ENCODE measurements at regions not wholly inside any gene's neighbourhood (a gene's known extent, or its start where the extent isn't known, plus 50 kb on each side); places are given as distances from the start of the nearest gene placed in this dataset.

GRCh38 chr12:17344649-17345048 is 738.7 kb upstream of the LMO3 start:
- Histone ChIP-seq H3K36me3 (ENCODE audit: control insufficient read depth, insufficient read depth, low read length) (no peaks in the 10 kb centered on the region), H3K4me1 (ENCODE audit: control insufficient read depth, insufficient read depth, low read length) (no peaks in the 10 kb centered on the region), H3K4me3 (ENCODE audit: low read depth, low read length) (no peak overlapping the region), H3K27ac (ENCODE audit: low read depth, low read length) (no peak overlapping the region), H3K9me3 (ENCODE audit: control insufficient read depth, insufficient read depth, low read length) (no peaks in the 10 kb centered on the region), H3K27me3 (ENCODE audit: control insufficient read depth, insufficient read depth, low read length) (no peaks in the 10 kb centered on the region)
- 71% methylated on average over 1 of the region's 1 CpG for WGBS (ENCODE audit: insufficient coverage)
- no peak for DNase-seq (ENCODE audit: low read depth in 4 of 6, low spot score in 6 of 6)

DNA sequence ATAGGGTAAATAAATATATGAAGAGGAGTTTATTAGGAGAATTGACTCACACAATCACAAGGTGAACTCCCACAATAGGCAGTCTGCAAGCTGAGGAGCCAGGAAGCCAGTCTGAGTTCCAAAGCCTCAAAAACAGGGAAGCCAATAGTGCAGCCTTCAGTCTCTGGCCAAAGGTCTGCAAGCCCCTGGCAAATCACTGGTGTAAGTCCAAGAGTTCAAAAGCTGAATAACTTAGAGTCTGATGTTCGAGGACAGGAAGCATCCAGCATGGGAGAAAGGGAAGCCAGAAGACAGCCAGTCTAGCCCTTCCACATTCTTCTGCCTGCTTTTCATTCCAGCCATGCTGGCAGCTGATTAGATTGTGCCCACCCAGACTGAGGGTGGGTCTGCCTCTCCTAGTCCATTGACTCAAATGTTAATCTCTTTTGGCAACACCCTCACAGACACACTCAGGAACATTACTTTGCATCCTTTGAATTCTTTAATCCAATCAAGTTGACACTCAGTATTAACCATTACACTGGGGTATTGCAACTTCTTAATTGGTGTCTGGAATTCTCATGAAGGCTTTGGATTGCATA is 736.5 kb upstream of the LMO3 start:
- Histone ChIP-seq H3K27me3 (ENCODE audit: control insufficient read depth, insufficient read depth, low read length) (no peaks in the 10 kb centered on the region), H3K4me3 (ENCODE audit: low read depth, low read length) (no peak overlapping the region), H3K4me1 (ENCODE audit: control insufficient read depth, insufficient read depth, low read length) (no peaks in the 10 kb centered on the region), H3K36me3 (ENCODE audit: control insufficient read depth, insufficient read depth, low read length) (no peaks in the 10 kb centered on the region), H3K9me3 (ENCODE audit: control insufficient read depth, insufficient read depth, low read length) (no peaks in the 10 kb centered on the region), H3K27ac (ENCODE audit: low read depth, low read length) (no peak overlapping the region)
- DNase-seq (ENCODE audit: low read depth in 4 of 6, low spot score in 6 of 6): no peak
- 50% methylated on average over 1 of the region's 1 CpG for WGBS (ENCODE audit: insufficient coverage)

- Histone ChIP-seq H3K27ac (ENCODE audit: low read depth, low read length) (no peak overlapping the region), H3K4me1 (ENCODE audit: control insufficient read depth, insufficient read depth, low read length) (no peaks in the 10 kb centered on the region), H3K9me3 (ENCODE audit: control insufficient read depth, insufficient read depth, low read length) (no peaks in the 10 kb centered on the region), H3K36me3 (ENCODE audit: control insufficient read depth, insufficient read depth, low read length) (no peaks in the 10 kb centered on the region), H3K4me3 (ENCODE audit: low read depth, low read length) (no peak overlapping the region), H3K27me3 (ENCODE audit: control insufficient read depth, insufficient read depth, low read length) (no peaks in the 10 kb centered on the region)
- DNase-seq (ENCODE audit: low read depth in 4 of 6, low spot score in 6 of 6): no peak
- whole genome bisulfite sequencing (ENCODE audit: insufficient coverage): no CpG with 5 or more reads among the region's 3 CpGs
These were observed 729.5 kb upstream of the LMO3 start for GRCh38 chr12:17335487-17335886.

- no peak for DNase-seq (ENCODE audit: low read depth in 4 of 6, low spot score in 6 of 6)
- 67% methylated on average over 1 of the region's 3 CpGs for WGBS (ENCODE audit: insufficient coverage)
- no peaks in the 10 kb centered on the region for H3K4me1 ChIP-seq (ENCODE audit: control insufficient read depth, insufficient read depth, low read length)
- H3K27me3 ChIP-seq (ENCODE audit: control insufficient read depth, insufficient read depth, low read length): no peaks in the 10 kb centered on the region
- no peak overlapping the region for H3K27ac ChIP-seq (ENCODE audit: low read depth, low read length)
- H3K4me3 ChIP-seq (ENCODE audit: low read depth, low read length): no peak overlapping the region
- H3K9me3 ChIP-seq (ENCODE audit: control insufficient read depth, insufficient read depth, low read length): no peaks in the 10 kb centered on the region
- H3K36me3 ChIP-seq (ENCODE audit: control insufficient read depth, insufficient read depth, low read length): no peaks in the 10 kb centered on the region
These were observed 728.8 kb upstream of the LMO3 start for GRCh38 chr12:17334784-17335183.

- DNase-seq (ENCODE audit: low read depth in 4 of 6, low spot score in 6 of 6): no peak
- no peak overlapping the region for H3K4me3 ChIP-seq (ENCODE audit: low read depth, low read length)
- WGBS (ENCODE audit: insufficient coverage): 90% methylated on average over 3 of the region's 3 CpGs
- H3K27me3 ChIP-seq (ENCODE audit: control insufficient read depth, insufficient read depth, low read length): no peaks in the 10 kb centered on the region
- no peaks in the 10 kb centered on the region for H3K4me1 ChIP-seq (ENCODE audit: control insufficient read depth, insufficient read depth, low read length)
- no peaks in the 10 kb centered on the region for H3K36me3 ChIP-seq (ENCODE audit: control insufficient read depth, insufficient read depth, low read length)
- no peak overlapping the region for H3K27ac ChIP-seq (ENCODE audit: low read depth, low read length)
- H3K9me3 ChIP-seq (ENCODE audit: control insufficient read depth, insufficient read depth, low read length): no peaks in the 10 kb centered on the region
These were observed 727.3 kb upstream of the LMO3 start for GRCh38 chr12:17333287-17333686.

DNA sequence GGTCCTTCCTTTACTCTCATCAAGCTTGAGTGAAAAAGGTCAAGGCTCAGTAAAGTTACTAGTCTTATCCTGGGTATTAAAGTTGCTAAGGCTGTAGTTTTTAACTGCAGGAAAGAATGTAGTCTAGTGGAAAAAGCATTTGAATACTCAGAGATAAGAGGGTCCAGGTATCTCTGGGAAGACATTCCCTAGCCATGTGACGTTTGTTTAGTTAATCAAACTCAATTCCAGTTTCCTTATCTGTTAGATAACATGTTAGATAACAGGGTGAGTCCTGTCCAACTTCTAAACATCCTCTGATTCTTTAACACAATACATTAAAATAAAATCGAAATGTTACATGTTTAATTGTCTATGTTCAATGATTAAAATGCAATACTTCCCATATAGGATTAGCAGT is 720.7 kb upstream of the LMO3 start:
- Histone ChIP-seq H3K4me3 (ENCODE audit: low read depth, low read length) (no peak overlapping the region), H3K27ac (ENCODE audit: low read depth, low read length) (no peak overlapping the region), H3K27me3 (ENCODE audit: control insufficient read depth, insufficient read depth, low read length) (no peaks in the 10 kb centered on the region), H3K9me3 (ENCODE audit: control insufficient read depth, insufficient read depth, low read length) (no peaks in the 10 kb centered on the region), H3K4me1 (ENCODE audit: control insufficient read depth, insufficient read depth, low read length) (no peaks in the 10 kb centered on the region), H3K36me3 (ENCODE audit: control insufficient read depth, insufficient read depth, low read length) (no peaks in the 10 kb centered on the region)
- no CpG with 5 or more reads among the region's 2 CpGs for WGBS (ENCODE audit: insufficient coverage)
- no peak for DNase-seq (ENCODE audit: low read depth in 4 of 6, low spot score in 6 of 6)

- H3K9me3 ChIP-seq (ENCODE audit: control insufficient read depth, insufficient read depth, low read length): no peaks in the 10 kb centered on the region
- 93% methylated on average over 2 of the region's 2 CpGs for WGBS (ENCODE audit: insufficient coverage)
- H3K27ac ChIP-seq (ENCODE audit: low read depth, low read length): no peak overlapping the region
- H3K4me3 ChIP-seq (ENCODE audit: low read depth, low read length): no peak overlapping the region
- H3K4me1 ChIP-seq (ENCODE audit: control insufficient read depth, insufficient read depth, low read length): no peaks in the 10 kb centered on the region
- H3K36me3 ChIP-seq (ENCODE audit: control insufficient read depth, insufficient read depth, low read length): no peaks in the 10 kb centered on the region
- no peaks in the 10 kb centered on the region for H3K27me3 ChIP-seq (ENCODE audit: control insufficient read depth, insufficient read depth, low read length)
- no peak for DNase-seq (ENCODE audit: low read depth in 4 of 6, low spot score in 6 of 6)
These were observed 716.1 kb upstream of the LMO3 start for GRCh38 chr12:17322090-17322489.

GRCh38 chr12:17304503-17305347 is 698.8 kb upstream of the LMO3 start:
- Histone ChIP-seq H3K36me3 (ENCODE audit: control insufficient read depth, insufficient read depth, low read length) (no peaks in the 10 kb centered on the region), H3K9me3 (ENCODE audit: control insufficient read depth, insufficient read depth, low read length) (no peaks in the 10 kb centered on the region), H3K4me3 (ENCODE audit: low read depth, low read length) (no peak overlapping the region), H3K4me1 (ENCODE audit: control insufficient read depth, insufficient read depth, low read length) (no peaks in the 10 kb centered on the region), H3K27me3 (ENCODE audit: control insufficient read depth, insufficient read depth, low read length) (no peaks in the 10 kb centered on the region), H3K27ac (ENCODE audit: low read depth, low read length) (no peak overlapping the region)
- WGBS (ENCODE audit: insufficient coverage): 82% methylated on average over 4 of the region's 7 CpGs
- no peak for DNase-seq (ENCODE audit: low read depth in 4 of 6, low spot score in 6 of 6)

GRCh38 chr12:17302001-17302400 is 696.0 kb upstream of the LMO3 start:
- Histone ChIP-seq H3K27me3 (ENCODE audit: control insufficient read depth, insufficient read depth, low read length) (no peaks in the 10 kb centered on the region), H3K27ac (ENCODE audit: low read depth, low read length) (no peak overlapping the region), H3K9me3 (ENCODE audit: control insufficient read depth, insufficient read depth, low read length) (no peaks in the 10 kb centered on the region), H3K4me1 (ENCODE audit: control insufficient read depth, insufficient read depth, low read length) (no peaks in the 10 kb centered on the region), H3K36me3 (ENCODE audit: control insufficient read depth, insufficient read depth, low read length) (no peaks in the 10 kb centered on the region), H3K4me3 (ENCODE audit: low read depth, low read length) (no peak overlapping the region)
- 94% methylated on average over 7 of the region's 7 CpGs for whole genome bisulfite sequencing (ENCODE audit: insufficient coverage)
- DNase-seq (ENCODE audit: low read depth in 4 of 6, low spot score in 6 of 6): no peak

GRCh38 chr12:17301544-17301943 is 695.6 kb upstream of the LMO3 start:
- Histone ChIP-seq H3K27me3 (ENCODE audit: control insufficient read depth, insufficient read depth, low read length) (no peaks in the 10 kb centered on the region), H3K4me1 (ENCODE audit: control insufficient read depth, insufficient read depth, low read length) (no peaks in the 10 kb centered on the region), H3K36me3 (ENCODE audit: control insufficient read depth, insufficient read depth, low read length) (no peaks in the 10 kb centered on the region), H3K9me3 (ENCODE audit: control insufficient read depth, insufficient read depth, low read length) (no peaks in the 10 kb centered on the region), H3K4me3 (ENCODE audit: low read depth, low read length) (no peak overlapping the region), H3K27ac (ENCODE audit: low read depth, low read length) (no peak overlapping the region)
- DNase-seq (ENCODE audit: low read depth in 4 of 6, low spot score in 6 of 6): no peak
- WGBS (ENCODE audit: insufficient coverage): 64% methylated on average over 2 of the region's 3 CpGs

Data from spinal cord (tissue), 9 donors.